Nucleus accumbens (tissue), 56 donors: ENCODE measurements at regions not wholly inside any gene's neighbourhood (a gene's known extent, or its start where the extent isn't known, plus 50 kb on each side); places are given as distances from the start of the nearest gene placed in this dataset.
"Not testable (repeated sequence)": the region's sequence is repeated elsewhere in the genome, so short reads cannot be mapped to it uniquely, and the experiment has no call there.

ENCODE experiments used
- DNase-seq, 56 donors: peaks; one replicate each; lab custom pipeline; 2025; lab: John Stamatoyannopoulos, UW

DNA sequence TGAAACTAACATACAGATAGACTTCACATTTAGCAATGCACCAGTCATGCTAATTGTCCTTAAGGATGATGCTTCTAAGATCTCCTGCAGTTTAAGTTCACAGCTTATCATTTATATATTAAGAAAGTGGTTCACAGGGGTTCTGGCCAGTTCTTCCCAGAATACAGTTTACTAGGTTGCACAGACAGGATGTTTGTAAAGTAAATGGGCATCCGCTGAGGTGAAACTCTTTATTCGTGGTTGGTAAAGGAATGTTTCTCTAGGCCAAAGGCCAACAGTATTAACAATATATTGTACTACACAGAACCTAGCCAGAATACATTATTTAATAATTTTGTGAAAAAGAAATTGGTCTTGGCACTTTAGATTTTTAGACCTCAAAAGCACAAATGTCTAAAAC lies 1427.3 kb downstream of the CDH8 start:
- DNase-seq, result no peak

GRCh38 chr16:60605652-60606051 lies 1430.6 kb downstream of the CDH8 start:
- not testable (repeated sequence) for DNase-seq

DNA sequence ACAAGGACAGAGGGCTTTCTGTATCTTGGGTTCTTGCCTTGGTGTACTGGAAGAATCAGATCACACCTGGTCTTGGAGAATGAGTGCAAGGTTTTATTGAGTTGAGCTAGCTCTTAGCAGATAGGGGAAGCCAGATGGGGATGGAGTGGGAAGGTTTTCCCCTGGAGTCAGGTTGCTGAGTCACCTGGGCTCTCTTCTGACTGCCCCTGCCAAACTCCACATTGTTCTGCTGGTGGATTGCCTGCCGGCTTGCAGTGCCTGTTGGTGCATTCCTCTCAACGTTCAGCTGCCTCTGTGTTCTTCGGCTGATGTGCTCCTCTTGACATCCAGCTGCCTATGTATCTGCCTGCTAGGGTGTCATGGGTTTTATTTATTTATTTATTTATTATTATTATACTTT lies 1431.1 kb downstream of the CDH8 start:
- DNase-seq, result no peak

- DNase-seq, result no peak
Measured at GRCh38 chr16:60586493-60586892, 1449.7 kb downstream of the CDH8 start.

GRCh38 chr16:60582528-60582927 lies 1453.7 kb downstream of the CDH8 start:
- no peak for DNase-seq

DNA sequence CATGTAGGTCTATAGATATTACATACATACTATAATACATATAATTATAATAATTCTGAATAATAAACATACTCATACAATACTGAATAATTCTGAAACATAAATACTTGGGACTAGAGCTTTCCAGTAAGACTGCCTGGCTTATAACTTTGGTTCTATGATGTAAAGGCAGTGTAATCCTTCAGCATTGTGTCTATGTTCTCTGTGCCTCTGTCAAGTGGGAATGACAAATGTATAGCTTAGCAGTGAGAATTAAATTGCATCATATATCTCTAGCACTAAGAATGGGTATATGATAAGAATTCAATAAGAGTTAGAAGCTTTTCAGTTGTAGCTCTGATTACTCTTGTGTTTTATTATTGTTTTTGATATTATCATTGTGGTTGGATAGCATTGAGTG lies 1469.3 kb downstream of the CDH8 start:
- DNase-seq, result no peak

DNA sequence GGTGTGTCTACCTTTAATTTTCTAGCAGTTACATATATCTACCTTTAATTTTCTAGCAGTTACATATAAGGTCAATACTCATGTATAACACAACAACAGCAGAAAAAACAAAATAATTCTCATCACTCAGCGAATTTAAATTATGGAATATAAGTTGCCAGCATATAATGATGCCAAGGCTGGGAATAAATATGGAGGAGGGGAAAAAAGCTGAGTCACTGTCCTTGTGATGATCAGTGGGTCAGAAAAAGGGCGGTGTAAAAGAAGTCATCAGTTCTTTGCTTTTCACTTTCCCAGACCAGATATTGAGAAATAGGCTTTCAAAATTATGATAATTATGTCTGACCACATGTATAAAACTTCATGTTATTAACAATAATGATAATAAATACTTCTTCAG lies 1471.7 kb downstream of the CDH8 start:
- DNase-seq, result no peak

DNA sequence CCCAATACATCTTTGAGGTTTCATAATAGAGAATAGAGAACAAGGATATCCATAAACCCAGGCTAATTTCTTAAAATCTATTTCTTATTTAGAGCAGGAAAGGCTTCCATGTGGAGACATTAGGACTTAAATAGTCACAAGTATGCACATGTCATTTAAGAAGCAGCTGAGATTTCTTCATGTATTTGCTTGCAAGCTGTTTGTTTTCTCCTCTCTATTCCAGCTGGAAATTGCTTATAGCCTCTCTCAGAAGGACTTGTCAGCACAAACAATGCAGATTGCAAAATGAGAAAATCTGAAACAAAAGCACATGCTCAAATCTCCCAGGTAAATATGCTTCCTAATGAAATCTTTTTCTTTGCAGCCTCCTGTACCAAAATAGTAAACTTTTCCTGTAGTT lies 1473.1 kb downstream of the CDH8 start:
- no peak for DNase-seq

- no peak for DNase-seq
Measured at GRCh38 chr16:60558936-60559335, 1477.3 kb downstream of the CDH8 start.

DNA sequence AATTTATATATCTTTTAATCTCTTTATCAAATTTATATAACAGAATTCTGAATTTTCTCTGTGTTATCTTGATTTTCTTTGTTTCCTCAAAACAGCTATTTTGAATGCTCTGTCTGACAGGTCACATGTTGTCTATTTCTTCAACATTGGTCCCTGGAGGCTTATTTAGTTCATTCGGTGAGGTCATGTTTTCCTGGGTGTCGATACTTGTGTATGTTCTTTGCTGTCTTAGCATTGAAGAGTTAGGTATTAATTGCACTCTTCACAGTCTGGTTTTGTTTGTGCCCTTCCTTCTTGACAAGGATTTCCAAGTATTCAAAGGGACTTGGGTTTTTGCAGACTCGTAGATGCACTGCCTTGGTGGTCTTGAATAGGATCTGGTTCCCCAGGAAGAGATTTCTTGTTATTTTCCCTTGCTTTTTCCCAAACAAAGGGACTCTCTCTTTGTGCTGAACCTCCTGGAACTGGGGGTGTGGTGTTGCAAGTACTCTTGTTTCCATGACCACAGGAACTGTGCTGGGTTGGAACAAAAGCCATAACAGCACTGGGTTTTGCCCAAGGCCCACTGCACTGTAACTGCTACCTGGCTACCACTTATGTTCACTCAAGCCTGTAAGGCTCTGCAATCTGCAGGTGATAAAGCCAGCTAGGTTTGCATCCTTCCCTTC lies 1483.0 kb downstream of the CDH8 start:
- DNase-seq, result no peak

DNA sequence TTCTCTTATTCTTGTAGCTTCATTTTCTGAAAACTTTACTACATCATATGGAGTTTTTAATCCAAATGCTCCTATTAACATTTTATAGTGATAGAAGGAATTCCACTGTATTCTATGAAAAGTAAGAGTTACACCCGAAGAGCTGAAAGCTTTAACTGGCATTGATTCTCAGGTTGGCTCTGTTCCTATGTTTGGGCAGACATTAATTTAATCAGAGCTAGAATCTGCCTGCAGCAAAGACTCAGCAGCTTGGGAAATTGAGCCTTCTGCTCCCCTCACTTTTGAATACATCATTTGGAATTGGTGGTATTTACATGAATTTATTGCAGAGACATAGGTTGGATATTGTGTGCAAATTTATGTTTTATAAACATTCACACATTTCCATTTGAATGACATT lies 1494.7 kb downstream of the CDH8 start:
- no peak for DNase-seq

DNA sequence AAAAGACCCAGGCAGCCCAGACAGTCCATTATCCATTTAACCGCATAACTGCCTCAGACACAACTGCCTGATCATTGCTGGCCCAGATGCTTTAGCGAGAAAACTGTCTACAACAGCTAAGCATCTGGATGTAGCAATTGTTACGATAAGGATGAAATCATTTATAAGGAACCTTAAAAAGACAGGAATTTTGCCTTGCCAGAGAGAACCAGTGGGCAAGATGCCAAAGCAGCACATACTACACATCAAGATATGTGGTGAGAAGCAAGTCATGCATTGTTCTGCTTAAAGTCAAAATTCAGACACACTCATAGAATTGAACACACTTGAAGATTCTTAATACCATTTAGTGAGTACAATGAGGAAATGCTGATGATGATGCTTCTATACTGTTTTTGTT lies 1525.3 kb downstream of the CDH8 start:
- DNase-seq, result no peak

- DNase-seq, result no peak
Measured at GRCh38 chr16:60510208-60510607, 1526.0 kb downstream of the CDH8 start.

DNA sequence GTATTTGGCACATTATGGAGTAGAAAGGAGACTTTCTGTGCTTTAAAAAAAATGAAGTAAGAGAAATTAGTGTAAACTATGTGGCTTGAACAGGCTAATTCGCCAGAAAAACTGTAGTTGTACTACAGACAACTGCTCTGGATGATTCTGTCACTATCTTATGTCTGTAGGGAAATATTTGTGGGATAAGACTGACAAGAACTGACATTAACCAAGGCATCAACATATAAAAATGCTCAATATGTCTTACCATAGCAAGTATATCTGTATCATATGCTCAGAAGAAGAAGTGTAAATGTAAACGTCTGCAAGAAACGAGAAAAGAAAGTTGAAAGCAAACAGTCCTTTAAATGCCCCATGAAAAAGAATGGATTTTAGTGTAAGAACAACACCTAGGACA lies 1545.0 kb downstream of the CDH8 start:
- DNase-seq, result no peak

GRCh38 chr16:60485872-60486489 lies 1550.3 kb downstream of the CDH8 start:
- DNase-seq, result no peak

GRCh38 chr16:60484901-60485300 lies 1551.3 kb downstream of the CDH8 start:
- no peak for DNase-seq

- no peak for DNase-seq
Measured at GRCh38 chr16:60481591-60481990, 1554.6 kb downstream of the CDH8 start.

DNA sequence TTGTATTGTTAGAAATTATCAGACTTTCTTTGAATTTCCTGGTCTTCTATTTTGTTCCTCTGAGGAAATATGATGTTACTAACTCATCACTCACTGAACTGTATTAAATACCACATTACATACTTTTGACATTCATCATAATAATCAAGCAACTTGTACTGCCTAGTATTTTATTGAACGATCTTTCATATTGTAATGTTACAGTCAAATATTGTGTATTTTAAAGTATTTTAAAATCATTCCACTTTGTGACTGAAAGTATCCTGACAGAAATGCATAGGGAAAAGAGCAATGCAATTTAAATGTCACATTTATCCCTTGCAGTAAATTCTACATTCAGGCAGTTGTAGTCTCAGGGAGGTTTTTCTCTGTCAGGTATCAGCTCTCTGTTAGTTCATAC lies 1557.4 kb downstream of the CDH8 start:
- DNase-seq, result no peak

DNA sequence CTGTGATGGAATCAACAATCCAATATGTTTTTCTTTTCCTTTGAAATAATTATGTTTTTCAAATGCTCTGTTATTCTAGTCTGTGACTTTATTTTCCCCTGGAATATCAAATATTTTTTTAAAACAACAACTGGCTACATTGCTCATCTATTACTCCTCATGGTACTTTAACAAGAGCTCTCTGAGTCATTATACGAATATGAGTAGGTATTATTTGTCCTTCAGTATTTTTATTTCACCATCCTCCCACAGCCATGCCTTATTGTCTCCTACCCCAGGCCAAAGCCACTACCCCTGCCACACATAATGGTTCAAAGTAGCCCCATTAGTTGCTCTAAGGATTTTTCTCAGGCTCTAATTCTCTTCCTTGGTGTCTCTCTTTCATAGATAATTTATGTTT lies 1572.3 kb downstream of the CDH8 start:
- DNase-seq, result no peak

DNA sequence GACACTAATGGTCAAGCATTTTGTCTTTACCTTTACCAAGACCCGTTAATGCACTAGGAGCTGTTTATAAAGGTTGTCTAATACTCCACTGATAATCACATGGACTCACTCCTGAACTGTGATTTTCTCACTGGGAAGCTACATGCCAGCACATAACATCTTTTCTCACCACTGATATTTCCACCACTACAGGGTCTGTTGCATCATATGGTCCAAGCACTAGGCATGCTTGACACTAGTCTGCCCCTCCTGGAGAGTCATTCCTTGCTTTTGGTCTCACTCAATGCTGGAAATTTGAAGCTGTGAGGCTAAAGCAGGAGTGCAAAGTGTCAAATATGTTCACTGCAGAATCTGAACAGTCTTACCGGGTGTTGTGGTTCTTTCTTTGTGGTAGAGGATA lies 1576.8 kb downstream of the CDH8 start:
- DNase-seq, result no peak

DNA sequence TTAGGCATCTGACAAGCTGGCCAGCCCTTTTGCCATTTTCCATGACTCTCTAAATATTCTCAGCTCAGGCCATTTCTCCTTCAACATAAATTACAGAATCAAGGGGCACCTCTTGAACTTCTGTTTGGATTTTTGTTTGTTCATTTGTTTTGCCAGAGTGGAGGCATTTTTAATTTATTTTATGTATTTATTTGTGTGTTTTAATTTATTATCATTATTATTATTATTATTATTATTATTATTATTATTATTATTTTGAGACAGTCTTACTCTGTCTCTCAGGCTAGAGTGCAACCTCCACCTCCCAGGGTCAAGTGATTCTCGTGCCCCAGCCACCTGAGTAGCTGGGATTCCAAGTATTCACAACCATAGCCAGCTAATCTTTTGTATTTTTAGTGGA lies 1578.0 kb downstream of the CDH8 start:
- no peak for DNase-seq

- no peak for DNase-seq
Measured at GRCh38 chr16:60452646-60453045, 1583.6 kb downstream of the CDH8 start.

DNA sequence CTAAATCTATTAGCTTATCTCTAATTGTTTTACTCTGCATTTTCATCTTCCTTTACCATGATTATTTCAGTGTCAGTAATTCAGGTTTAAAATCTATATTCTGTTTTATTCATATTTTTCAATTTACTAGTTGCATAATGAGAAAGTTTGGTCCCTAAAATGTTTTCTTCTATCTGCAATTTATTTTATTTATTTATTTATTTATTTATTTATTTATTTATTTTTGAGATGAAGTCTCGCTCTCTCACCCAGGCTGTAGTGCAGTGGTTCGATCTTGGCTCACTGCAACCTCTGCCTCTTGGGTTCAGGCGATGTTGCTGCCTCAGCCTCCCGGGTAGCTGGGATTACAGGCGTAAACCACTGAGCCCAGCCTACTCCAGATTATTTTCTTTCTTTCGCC lies 1597.3 kb downstream of the CDH8 start:
- no peak for DNase-seq
